PC-3 (cell line): ENCODE measurements at regions not wholly inside any gene's neighbourhood (a gene's known extent, or its start where the extent isn't known, plus 50 kb on each side); places are given as distances from the start of the nearest gene placed in this dataset.

Experiments used
- ATAC-seq: fragments of 200-7000 bp; cut with Tn5 transposase; 2 replicates; pipeline ENCODE4 v1.9.1; 2020; ENCODE audit warnings: mild to moderate bottlenecking, moderate library complexity
- BruUV-seq: library from RNA; stranded (reverse); fragments of 400-500 nt; replicated peaks from 2 replicates; lab custom pipeline; 2021; lab: Mats Ljungman, UMichigan
- CTCF ChIA-PET: fragments of 300-600 bp; sonication (Branson Sonifier 250); formaldehyde crosslinking; loops from one replicate; lab custom pipeline; 2022; ENCODE audit warnings: antibody characterized with exemption; lab: Charles Lee
- POLR2A ChIA-PET: fragments of 300-600 bp; sonication (Branson Sonifier 250); formaldehyde crosslinking; loops from one replicate; lab custom pipeline; 2022; ENCODE audit warnings: antibody characterized with exemption; ENCODE audit not compliant: unreplicated experiment; lab: Charles Lee
- DNase-seq: peaks from one replicate; pipeline ENCODE4 v3.0.0-alpha.2; 2015
- H2AFZ ChIP-seq: fragments of 300-600 bp; sonication (generic); 2 replicates; pipeline ENCODE4 v1.6.0; 2016; ENCODE audit warnings: antibody characterized with exemption, low read length
- H3F3A ChIP-seq: fragments of 300-600 bp; sonication (generic); one replicate; pipeline ENCODE4 v1.6.0; 2017; ENCODE audit warnings: antibody characterized with exemption, low read length, control low read depth, mild to moderate bottlenecking; ENCODE audit not compliant: unreplicated experiment
- H3K27ac ChIP-seq: fragments of 300-600 bp; sonication (generic); 2 replicates; pipeline ENCODE4 v1.5.1; 2016; ENCODE audit warnings: mild to moderate bottlenecking, low read length
- H3K27me3 ChIP-seq: fragments of 300-600 bp; sonication (generic); 2 replicates; pipeline ENCODE4 v1.6.1; 2016; ENCODE audit warnings: low read length, mixed read lengths
- H3K36me3 ChIP-seq: fragments of 300-600 bp; sonication (generic); 2 replicates; pipeline ENCODE4 v1.6.1; 2016; ENCODE audit warnings: low read depth, mixed run types, low read length, mixed read lengths
- H3K4me1 ChIP-seq: fragments of 300-600 bp; sonication (generic); 2 replicates; pipeline ENCODE4 v1.5.1; 2016; ENCODE audit warnings: low read length; ENCODE audit not compliant: insufficient read depth
- H3K4me2 ChIP-seq: fragments of 300-600 bp; sonication (generic); 2 replicates; pipeline ENCODE4 v1.6.0; 2016; ENCODE audit warnings: low read length
- H3K4me3 ChIP-seq: fragments of 300-600 bp; sonication (generic); 2 replicates; pipeline ENCODE4 v1.5.1; 2016; ENCODE audit warnings: mild to moderate bottlenecking, low read length, mixed read lengths
- H3K79me2 ChIP-seq: fragments of 300-600 bp; sonication (generic); 2 replicates; pipeline ENCODE4 v1.6.1; 2017; ENCODE audit warnings: low read length, mixed read lengths
- H3K9ac ChIP-seq: fragments of 300-600 bp; sonication (generic); 2 replicates; pipeline ENCODE4 v1.6.0; 2016; ENCODE audit warnings: mild to moderate bottlenecking, low read length
- H3K9me2 ChIP-seq: fragments of 300-600 bp; sonication (generic); replicated peaks from 2 replicates; pipeline ENCODE4 v1.6.1; 2016; ENCODE audit warnings: mixed run types, low read length, mixed read lengths
- H3K9me3 ChIP-seq: fragments of 300-600 bp; sonication (generic); 2 replicates; pipeline ENCODE4 v1.6.1; 2016; ENCODE audit warnings: low read length, mixed read lengths
- H4K20me1 ChIP-seq: fragments of 300-600 bp; sonication (generic); 2 replicates; pipeline ENCODE4 v1.6.1; 2016; ENCODE audit warnings: low read length, mixed read lengths
- CTCF ChIP-seq: fragments of 300-600 bp; sonication (generic); conservative IDR thresholded peaks from 2 replicates; pipeline ENCODE4 v1.5.1; 2017; ENCODE audit warnings: antibody characterized with exemption, low read depth, mild to moderate bottlenecking, low read length
- EZH2 ChIP-seq: fragments of 300-600 bp; sonication (generic); IDR thresholded peaks from one replicate; pipeline ENCODE4 v1.6.1; 2017; ENCODE audit warnings: antibody characterized with exemption, mild to moderate bottlenecking, low read length; ENCODE audit not compliant: unreplicated experiment
- EZH2phosphoT487 ChIP-seq: fragments of 300-600 bp; sonication (generic); IDR thresholded peaks from 2 replicates; pipeline ENCODE4 v1.6.1; 2018; ENCODE audit warnings: mild to moderate bottlenecking, antibody characterized with exemption, low read length, borderline replicate concordance
- intact Hi-C: fragments of 100-400 bp; cut with micrococcal nuclease; formaldehyde crosslinking; loops from 2 replicates; pipeline ENCODE4 v1.9.0; 2023

- intact Hi-C loops: no loop called here
- H3K36me3 ChIP-seq: no peaks in the 10 kb centered on the region
- ChIA-PET CTCF (no interaction called here), POLR2A (no interaction called here)
- H3K27ac ChIP-seq: no peak overlapping the region
- H2AFZ ChIP-seq: no peak overlapping the region
- ATAC-seq (no peak), DNase-seq (no peak)
- H3K4me1 ChIP-seq: no peaks in the 10 kb centered on the region
- TF ChIP-seq CTCF (no peak), EZH2phosphoT487 (no peak), EZH2 (no peak)
- H3K79me2 ChIP-seq: no peaks in the 10 kb centered on the region
- H3K9ac ChIP-seq: no peak overlapping the region
- no peaks in the 10 kb centered on the region for H3K9me2 ChIP-seq
- no peaks in the 10 kb centered on the region for H3F3A ChIP-seq
- H3K4me3 ChIP-seq: no peak overlapping the region
- H3K9me3 ChIP-seq: no peaks in the 10 kb centered on the region
- H3K27me3 ChIP-seq: peaks cover 63% of the 10 kb centered on the region
- no peaks in the 10 kb centered on the region for H4K20me1 ChIP-seq
- no TSS peak for BruUV-seq
- H3K4me2 ChIP-seq: no peak overlapping the region
Measured at GRCh38 chr14:104362761-104363605, 216.6 kb upstream of the C14orf180 start.

- Histone ChIP-seq H3K9me3 (no peaks in the 10 kb centered on the region), H3K4me2 (no peak overlapping the region), H3K9ac (no peak overlapping the region), H3K9me2 (no peaks in the 10 kb centered on the region), H3F3A (no peaks in the 10 kb centered on the region), H3K27ac (no peak overlapping the region), H3K27me3 (peaks cover 73% of the 10 kb centered on the region), H3K79me2 (no peaks in the 10 kb centered on the region), H3K4me1 (no peaks in the 10 kb centered on the region), H4K20me1 (no peaks in the 10 kb centered on the region), H3K36me3 (no peaks in the 10 kb centered on the region), H3K4me3 (no peak overlapping the region), H2AFZ (no peak overlapping the region)
- CTCF ChIA-PET: no interaction called here
- BruUV-seq: no TSS peak
- DNase-seq (no peak), ATAC-seq (no peak)
- intact Hi-C loops: no loop called here
- POLR2A ChIA-PET: no interaction called here
- TF ChIP-seq CTCF (no peak), EZH2 (no peak), EZH2phosphoT487 (no peak)
Measured at GRCh38 chr14:104363891-104364760, 215.4 kb upstream of the C14orf180 start.

GRCh38 chr14:104364830-104365229 is 214.7 kb upstream of the C14orf180 start:
- Histone ChIP-seq H3K4me3 (no peak overlapping the region), H3K4me1 (no peaks in the 10 kb centered on the region), H3K9ac (no peak overlapping the region), H3K27me3 (peaks cover 80% of the 10 kb centered on the region), H3K36me3 (no peaks in the 10 kb centered on the region), H2AFZ (no peak overlapping the region), H3K9me3 (no peaks in the 10 kb centered on the region), H3K9me2 (no peaks in the 10 kb centered on the region), H3K27ac (no peak overlapping the region), H4K20me1 (no peaks in the 10 kb centered on the region), H3K4me2 (no peak overlapping the region), H3F3A (no peaks in the 10 kb centered on the region), H3K79me2 (no peaks in the 10 kb centered on the region)
- no peak for TF ChIP-seq EZH2
- ChIA-PET CTCF (no interaction called here), POLR2A (no interaction called here)
- ATAC-seq (no peak), DNase-seq (no peak)
- intact Hi-C loops: no loop called here
- no TSS peak for BruUV-seq
